ENCODE measurements at regions not wholly inside any gene's neighbourhood (a gene's known extent, or its start where the extent isn't known, plus 50 kb on each side); places are given as distances from the start of the nearest gene placed in this dataset.
A peak's percentile ranks its signal among the peaks of the same experiment; 100 is the strongest.

DNA sequence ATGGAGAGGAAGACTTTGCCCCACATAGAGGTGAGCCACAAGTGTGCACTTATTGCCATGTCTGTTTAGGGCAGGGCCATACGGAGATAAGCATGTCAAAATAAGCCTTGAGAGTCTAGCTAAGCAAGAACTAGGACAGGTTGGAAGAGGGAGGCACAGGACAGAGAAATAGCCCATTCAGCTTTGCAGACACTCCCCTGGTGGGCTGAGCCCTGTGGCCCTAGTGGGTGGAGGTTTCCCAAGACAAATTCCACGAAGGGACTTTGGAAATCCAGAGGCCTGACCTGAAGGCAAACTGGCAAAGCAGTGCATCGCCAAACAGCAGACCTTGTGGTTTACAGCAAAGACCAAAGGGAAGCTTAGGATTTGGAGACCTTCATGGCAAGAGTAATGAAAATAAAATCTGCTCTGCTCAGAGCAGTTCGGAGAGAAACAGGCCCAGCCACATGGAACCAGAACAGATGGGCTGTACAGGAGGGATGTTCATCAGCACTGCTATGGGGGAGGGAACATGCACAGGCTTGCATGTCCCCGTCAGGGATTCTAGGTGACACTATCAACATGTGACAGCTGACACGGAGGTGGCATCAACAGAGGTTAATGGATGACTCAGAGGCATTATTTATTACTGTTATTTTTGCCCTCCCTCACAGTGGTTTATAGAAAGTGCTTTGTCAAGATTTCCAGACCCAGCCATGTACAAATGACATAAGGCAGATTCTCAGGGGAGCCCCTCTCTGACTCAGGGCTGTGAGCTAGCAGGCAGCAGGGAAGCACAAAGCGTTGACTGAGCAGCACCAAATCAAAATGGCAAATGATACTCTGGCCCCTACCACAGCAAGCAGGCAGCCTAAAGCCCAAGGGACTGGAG, 90.1 kb upstream of the IRF2BP2 start:
- H3K27ac ChIP-seq, result no peak overlapping the region
- Mint-ChIP-seq H3K36me3 (no peaks in the 10 kb centered on the region), H3K4me1 (peaks cover 17% of the 10 kb centered on the region), H3K4me3 (no peak overlapping the region), H3K27me3 (ENCODE audit: insufficient read depth, low read depth) (peaks cover 6% of the 10 kb centered on the region), H3K27ac (peak overlapping the region; percentile 86), H3K9me3 (no peaks in the 10 kb centered on the region)
- H3K4me1 ChIP-seq, result peaks cover 6% of the 10 kb centered on the region
- no peak overlapping the region for H3K9ac ChIP-seq
- no peak overlapping the region for H3K4me2 ChIP-seq
- H3K9me3 ChIP-seq (ENCODE audit: low read depth), result no peaks in the 10 kb centered on the region
- no peak for DNase-seq (ENCODE audit: low spot score)
- no peak overlapping the region for H2AFZ ChIP-seq (replicated peaks)
- TF ChIP-seq EZH2phosphoT487 (IDR thresholded peaks at IDR 0.05), result no peak
- TF ChIP-seq, protein P1, sequence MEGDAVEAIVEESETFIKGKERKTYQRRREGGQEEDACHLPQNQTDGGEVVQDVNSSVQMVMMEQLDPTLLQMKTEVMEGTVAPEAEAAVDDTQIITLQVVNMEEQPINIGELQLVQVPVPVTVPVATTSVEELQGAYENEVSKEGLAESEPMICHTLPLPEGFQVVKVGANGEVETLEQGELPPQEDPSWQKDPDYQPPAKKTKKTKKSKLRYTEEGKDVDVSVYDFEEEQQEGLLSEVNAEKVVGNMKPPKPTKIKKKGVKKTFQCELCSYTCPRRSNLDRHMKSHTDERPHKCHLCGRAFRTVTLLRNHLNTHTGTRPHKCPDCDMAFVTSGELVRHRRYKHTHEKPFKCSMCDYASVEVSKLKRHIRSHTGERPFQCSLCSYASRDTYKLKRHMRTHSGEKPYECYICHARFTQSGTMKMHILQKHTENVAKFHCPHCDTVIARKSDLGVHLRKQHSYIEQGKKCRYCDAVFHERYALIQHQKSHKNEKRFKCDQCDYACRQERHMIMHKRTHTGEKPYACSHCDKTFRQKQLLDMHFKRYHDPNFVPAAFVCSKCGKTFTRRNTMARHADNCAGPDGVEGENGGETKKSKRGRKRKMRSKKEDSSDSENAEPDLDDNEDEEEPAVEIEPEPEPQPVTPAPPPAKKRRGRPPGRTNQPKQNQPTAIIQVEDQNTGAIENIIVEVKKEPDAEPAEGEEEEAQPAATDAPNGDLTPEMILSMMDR (IDR thresholded peaks at IDR 0.05), result no peak
- no peak for TF ChIP-seq EZH2 (IDR thresholded peaks at IDR 0.05)
- no peaks in the 10 kb centered on the region for H3K79me2 ChIP-seq (ENCODE audit: low read depth)
- no peaks in the 10 kb centered on the region for H3K36me3 ChIP-seq
- no peak overlapping the region for H3K4me3 ChIP-seq
- H3K27me3 ChIP-seq, result no peaks in the 10 kb centered on the region
- H3F3A ChIP-seq (ENCODE audit: low read depth), result no peaks in the 10 kb centered on the region
- no peaks in the 10 kb centered on the region for H4K20me1 ChIP-seq (ENCODE audit: low read depth)

DNA sequence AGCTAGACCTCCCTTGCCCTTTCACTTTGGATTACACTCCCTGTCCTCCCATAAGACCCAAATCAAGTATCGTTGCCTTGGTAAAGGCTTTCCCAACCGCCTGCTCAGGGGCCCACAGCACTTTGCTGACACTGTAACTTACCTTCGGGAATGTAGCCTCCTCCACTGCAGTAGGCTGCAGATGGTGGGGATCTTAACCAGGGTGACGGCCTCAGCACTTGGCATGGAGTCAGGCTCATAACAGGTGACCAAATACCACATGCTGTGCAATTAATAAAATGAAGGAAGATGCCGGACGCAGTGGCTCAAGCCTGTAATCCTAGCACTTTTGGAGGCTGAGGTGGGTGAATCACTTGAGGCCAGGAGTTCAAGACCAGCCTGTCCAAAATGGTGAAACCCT, 88.7 kb upstream of the IRF2BP2 start:
- H3K4me1 ChIP-seq, result peaks cover 6% of the 10 kb centered on the region
- no peak for TF ChIP-seq EZH2phosphoT487 (IDR thresholded peaks at IDR 0.05)
- TF ChIP-seq EZH2 (IDR thresholded peaks at IDR 0.05), result no peak
- TF ChIP-seq, protein P1 (IDR thresholded peaks at IDR 0.05), result no peak
- H2AFZ ChIP-seq (replicated peaks), result no peak overlapping the region
- H3K4me1 Mint-ChIP-seq, result peaks cover 17% of the 10 kb centered on the region
- H3K36me3 ChIP-seq, result no peaks in the 10 kb centered on the region
- H3F3A ChIP-seq (ENCODE audit: low read depth), result no peaks in the 10 kb centered on the region
- no peak overlapping the region for H3K9ac ChIP-seq
- DNase-seq (ENCODE audit: low spot score), result no peak
- no peak overlapping the region for H3K4me3 Mint-ChIP-seq
- H3K4me3 ChIP-seq, result no peak overlapping the region
- H3K4me2 ChIP-seq, result no peak overlapping the region
- peak overlapping the region; percentile 92 for H3K27ac Mint-ChIP-seq
- no peaks in the 10 kb centered on the region for H3K9me3 Mint-ChIP-seq
- H3K27me3 Mint-ChIP-seq (ENCODE audit: insufficient read depth, low read depth), result peaks cover 6% of the 10 kb centered on the region
- no peaks in the 10 kb centered on the region for H3K9me3 ChIP-seq (ENCODE audit: low read depth)
- no peak overlapping the region for H3K27ac ChIP-seq
- H3K79me2 ChIP-seq (ENCODE audit: low read depth), result no peaks in the 10 kb centered on the region
- no peaks in the 10 kb centered on the region for H3K27me3 ChIP-seq
- H3K36me3 Mint-ChIP-seq, result no peaks in the 10 kb centered on the region
- no peaks in the 10 kb centered on the region for H4K20me1 ChIP-seq (ENCODE audit: low read depth)

DNA sequence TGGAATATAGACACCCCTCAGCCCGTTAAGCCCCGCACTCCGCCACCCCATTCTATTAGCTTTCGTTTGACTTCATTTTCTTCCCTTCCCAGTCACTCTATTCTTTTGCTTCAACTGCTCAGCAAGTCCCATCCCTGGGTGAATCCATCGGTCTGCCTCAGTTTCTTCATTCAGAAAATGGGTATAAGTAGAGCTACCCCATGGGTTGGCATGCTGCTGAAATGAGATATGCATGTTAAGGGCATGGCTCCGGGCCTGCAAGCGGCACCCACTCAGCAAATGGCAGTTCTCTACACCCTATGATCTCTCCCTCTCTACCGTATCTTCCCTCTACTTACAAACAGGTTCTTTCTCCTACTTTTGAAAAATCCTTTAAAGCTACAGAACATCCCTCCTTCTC, 87.8 kb upstream of the IRF2BP2 start:
- Histone ChIP-seq H3K79me2 (ENCODE audit: low read depth) (no peaks in the 10 kb centered on the region), H3K4me2 (no peak overlapping the region), H3K4me3 (no peak overlapping the region), H3K27ac (no peak overlapping the region), H3K9me3 (ENCODE audit: low read depth) (no peaks in the 10 kb centered on the region), H4K20me1 (ENCODE audit: low read depth) (no peaks in the 10 kb centered on the region), H3K27me3 (no peaks in the 10 kb centered on the region), H3K4me1 (peaks cover 6% of the 10 kb centered on the region), H2AFZ (replicated peaks) (no peak overlapping the region), H3F3A (ENCODE audit: low read depth) (no peaks in the 10 kb centered on the region), H3K36me3 (no peaks in the 10 kb centered on the region), H3K9ac (no peak overlapping the region)
- H3K27ac Mint-ChIP-seq, result peak overlapping the region; percentile 30
- no peak for TF ChIP-seq EZH2phosphoT487 (IDR thresholded peaks at IDR 0.05)
- no peak for TF ChIP-seq EZH2 (IDR thresholded peaks at IDR 0.05)
- TF ChIP-seq, protein P1 (IDR thresholded peaks at IDR 0.05), result no peak
- H3K27me3 Mint-ChIP-seq (ENCODE audit: insufficient read depth, low read depth), result peaks cover 6% of the 10 kb centered on the region
- no peak for DNase-seq (ENCODE audit: low spot score)
- H3K4me1 Mint-ChIP-seq, result peaks cover 17% of the 10 kb centered on the region
- no peak overlapping the region for H3K4me3 Mint-ChIP-seq
- no peaks in the 10 kb centered on the region for H3K9me3 Mint-ChIP-seq
- H3K36me3 Mint-ChIP-seq, result no peaks in the 10 kb centered on the region

Measured in neural progenitor cell (in vitro differentiated cells).